GM23338 (cell line): ENCODE measurements at regions not wholly inside any gene's neighbourhood (a gene's known extent, or its start where the extent isn't known, plus 50 kb on each side); places are given as distances from the start of the nearest gene placed in this dataset.

Experiments
- ATAC-seq: fragments of 200-7000 bp; cut with Tn5 transposase; 3 replicates; pipeline ENCODE4 v1.9.1; 2020
- DNase-seq: peaks from one replicate; pipeline ENCODE4 v3.0.0-alpha.2; 2015; ENCODE audit warnings: low spot score
- H2AFZ ChIP-seq: fragments of 200-600 bp; sonication (generic); 2 replicates; pipeline ENCODE4 v1.8.0; 2016; ENCODE audit warnings: antibody characterized with exemption, mild to moderate bottlenecking, moderate library complexity
- H3F3A ChIP-seq: fragments of 200-600 bp; sonication (generic); replicated peaks from 2 replicates; pipeline ENCODE4 v1.8.0; 2017; ENCODE audit warnings: antibody characterized with exemption, mixed run types, low read depth
- H3K27ac ChIP-seq: fragments of 200-600 bp; sonication (generic); 2 replicates; pipeline ENCODE4 v1.6.1; 2016; ENCODE audit warnings: low read depth
- H3K27me3 ChIP-seq: fragments of 200-600 bp; sonication (generic); 2 replicates; pipeline ENCODE4 v1.8.0; 2016; ENCODE audit warnings: mild to moderate bottlenecking, mixed run types, moderate library complexity; ENCODE audit not compliant: insufficient read depth
- H3K36me3 ChIP-seq: fragments of 200-600 bp; sonication (generic); 2 replicates; pipeline ENCODE4 v1.8.0; 2016; ENCODE audit warnings: mild to moderate bottlenecking; ENCODE audit not compliant: insufficient read depth
- H3K4me1 ChIP-seq: fragments of 200-600 bp; sonication (generic); 2 replicates; pipeline ENCODE4 v1.8.0; 2016; ENCODE audit warnings: mild to moderate bottlenecking, moderate library complexity; ENCODE audit not compliant: insufficient read depth
- H3K4me2 ChIP-seq: fragments of 200-600 bp; sonication (generic); 2 replicates; pipeline ENCODE4 v1.7.1; 2017; ENCODE audit warnings: mixed run types
- H3K4me3 ChIP-seq: fragments of 200-600 bp; sonication (generic); 2 replicates; pipeline ENCODE4 v1.6.1; 2016; ENCODE audit warnings: mixed run types
- H3K79me2 ChIP-seq: fragments of 200-600 bp; sonication (generic); replicated peaks from 2 replicates; pipeline ENCODE4 v1.8.0; 2017; ENCODE audit warnings: mild to moderate bottlenecking; ENCODE audit not compliant: insufficient read depth
- H3K9me2 ChIP-seq: fragments of 200-600 bp; sonication (generic); 2 replicates; pipeline ENCODE4 v1.8.0; 2017; ENCODE audit not compliant: insufficient read depth
- H4K20me1 ChIP-seq: fragments of 200-600 bp; sonication (generic); replicated peaks from 2 replicates; pipeline ENCODE4 v1.8.0; 2017; ENCODE audit warnings: mild to moderate bottlenecking; ENCODE audit not compliant: insufficient read depth
- H3K27ac Mint-ChIP-seq: 2 replicates; pipeline ENCODE4 v1.8.0; 2020; ENCODE audit warnings: inconsistent platforms, mild to moderate bottlenecking, moderate library complexity, mixed read lengths
- H3K27me3 Mint-ChIP-seq: 3 replicates; pipeline ENCODE4 v1.8.0; 2022; ENCODE audit warnings: low read depth, mild to moderate bottlenecking, moderate library complexity, mixed read lengths, inconsistent platforms; ENCODE audit not compliant: insufficient read depth, poor library complexity
- H3K36me3 Mint-ChIP-seq: 3 replicates; pipeline ENCODE4 v1.8.0; 2021; ENCODE audit warnings: low read depth, mild to moderate bottlenecking, inconsistent platforms, moderate library complexity, mixed read lengths
- H3K4me1 Mint-ChIP-seq: 3 replicates; pipeline ENCODE4 v1.8.0; 2020; ENCODE audit warnings: mild to moderate bottlenecking, inconsistent platforms, mixed read lengths
- H3K4me3 Mint-ChIP-seq: 3 replicates; pipeline ENCODE4 v1.8.0; 2021; ENCODE audit warnings: moderate library complexity, mild to moderate bottlenecking, inconsistent platforms, mixed read lengths
- H3K9me3 Mint-ChIP-seq: 3 replicates; pipeline ENCODE4 v1.8.0; 2020; ENCODE audit warnings: moderate library complexity, mild to moderate bottlenecking, inconsistent platforms, mixed read lengths
- CREB1 ChIP-seq: fragments of 250-450 bp; sonication (Bioruptor Pico); IDR thresholded peaks from 2 replicates; pipeline ENCODE4 v1.5.0; 2020; ENCODE audit warnings: low read depth, mild to moderate bottlenecking, moderate library complexity
- CTCF ChIP-seq, 2 experiments: fragments of 200-600 bp in 1 of 2; sonication (generic) in 1 of 2; conservative IDR thresholded peaks; 2 replicates each; pipeline versions ENCODE4 v1.5.1 to v1.6.1; 2016 to 2017; ENCODE audit warnings: antibody characterized with exemption in 2 of 2, low read depth in 2 of 2, mild to moderate bottlenecking in 2 of 2, moderate library complexity in 1 of 2
- ETS1 ChIP-seq: IDR thresholded peaks from 2 replicates; pipeline ENCODE4 v1.6.1; 2016; ENCODE audit warnings: antibody characterized with exemption
- EZH2 ChIP-seq: fragments of 200-600 bp; sonication (generic); IDR thresholded peaks from one replicate; pipeline ENCODE4 v1.8.0; 2017; ENCODE audit warnings: antibody characterized with exemption, mild to moderate bottlenecking, low read depth; ENCODE audit not compliant: unreplicated experiment
- EZH2phosphoT487 ChIP-seq: fragments of 200-600 bp; sonication (generic); IDR thresholded peaks from one replicate; pipeline ENCODE4 v1.8.1; 2018; ENCODE audit warnings: antibody characterized with exemption; ENCODE audit not compliant: unreplicated experiment
- JUNB ChIP-seq: IDR thresholded peaks from one replicate; pipeline ENCODE4 v1.6.1; 2016; ENCODE audit warnings: antibody characterized with exemption; ENCODE audit not compliant: unreplicated experiment
- NANOG ChIP-seq: IDR thresholded peaks from 2 replicates; pipeline ENCODE4 v1.6.1; 2016; ENCODE audit warnings: antibody characterized with exemption, borderline replicate concordance
- POLR2AphosphoS5 ChIP-seq: IDR thresholded peaks from 2 replicates; pipeline ENCODE4 v1.6.1; 2016; ENCODE audit warnings: antibody characterized with exemption, low read depth
- STAT1 ChIP-seq: IDR thresholded peaks from one replicate; pipeline ENCODE4 v1.6.1; 2016; ENCODE audit warnings: antibody characterized with exemption; ENCODE audit not compliant: unreplicated experiment
- ZNF114 ChIP-seq: fragments of 250-450 bp; sonication (Bioruptor Pico); IDR thresholded peaks from 2 replicates; pipeline ENCODE4 v1.5.0; 2020; ENCODE audit warnings: mild to moderate bottlenecking, moderate library complexity
- ZNF331 ChIP-seq: fragments of 250-450 bp; sonication (Bioruptor Pico); IDR thresholded peaks from 2 replicates; pipeline ENCODE4 v1.5.0; 2020; ENCODE audit warnings: low read depth, mild to moderate bottlenecking, moderate library complexity
- ZNF462 ChIP-seq: fragments of 250-450 bp; sonication (Bioruptor Pico); IDR thresholded peaks from 2 replicates; pipeline ENCODE4 v1.5.0; 2020; ENCODE audit warnings: mild to moderate bottlenecking, moderate library complexity

GRCh38 chr12:83276904-83277303 lies 590.2 kb downstream of the TMTC2 start:
- no peak overlapping the region for H3K4me3 ChIP-seq
- ATAC-seq (no peak), DNase-seq (no peak)
- no peaks in the 10 kb centered on the region for H4K20me1 ChIP-seq
- H3K79me2 ChIP-seq, result no peaks in the 10 kb centered on the region
- Mint-ChIP-seq H3K9me3 (peaks cover 3% of the 10 kb centered on the region; the same call in 2 of the 3 replicates), H3K27ac (no peak overlapping the region), H3K4me3 (no peak overlapping the region), H3K27me3 (no peaks in the 10 kb centered on the region), H3K36me3 (0 out of 3 replicates have a peak, but pooled peaks cover 3% of the 10 kb centered on the region), H3K4me1 (no peaks in the 10 kb centered on the region)
- H2AFZ ChIP-seq, result no peak overlapping the region
- no peaks in the 10 kb centered on the region for H3F3A ChIP-seq
- H3K4me1 ChIP-seq, result no peaks in the 10 kb centered on the region
- no peak overlapping the region for H3K27ac ChIP-seq
- H3K9me2 ChIP-seq, result no peaks in the 10 kb centered on the region; the same call in 1 of the 2 replicates
- no peaks in the 10 kb centered on the region for H3K36me3 ChIP-seq
- H3K27me3 ChIP-seq, result no peaks in the 10 kb centered on the region
- no peak for TF ChIP-seq POLR2AphosphoS5
- TF ChIP-seq ZNF331 (CRISPR knock-in tag), result no peak
- TF ChIP-seq CREB1 (CRISPR knock-in tag), result no peak
- no peak for TF ChIP-seq EZH2
- TF ChIP-seq ZNF114 (CRISPR knock-in tag), result no peak
- no peak for TF ChIP-seq CTCF (conservative IDR thresholded peaks at IDR 0.05; ENCODE audit: low read depth in 2 of 2)
- no peak for TF ChIP-seq STAT1
- H3K4me2 ChIP-seq, result no peak overlapping the region

DNA sequence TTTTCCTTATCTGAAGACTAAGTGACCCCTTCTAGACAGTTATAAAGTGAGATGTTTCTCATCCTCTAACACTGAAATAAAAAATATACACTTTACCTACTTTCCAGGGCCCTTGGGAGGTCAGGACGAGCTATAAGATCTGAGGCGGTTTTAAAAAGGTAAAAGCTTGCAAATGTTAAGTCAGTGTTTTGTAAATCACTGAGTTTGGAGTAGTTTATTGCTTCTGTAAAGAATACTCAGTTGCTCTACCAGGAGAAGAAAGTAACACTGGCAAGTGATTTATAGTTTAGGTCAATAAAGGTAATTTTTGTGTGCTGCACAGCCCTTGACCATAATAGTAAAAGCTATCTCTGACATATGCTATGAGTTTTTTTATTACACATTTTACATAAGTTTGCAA lies 584.5 kb downstream of the TMTC2 start:
- Histone ChIP-seq H3K36me3 (no peaks in the 10 kb centered on the region), H3K9me2 (no peaks in the 10 kb centered on the region), H3K79me2 (no peaks in the 10 kb centered on the region), H3K4me1 (no peaks in the 10 kb centered on the region), H3K27me3 (no peaks in the 10 kb centered on the region), H2AFZ (no peak overlapping the region), H3K27ac (no peak overlapping the region), H3F3A (no peaks in the 10 kb centered on the region), H3K4me3 (no peak overlapping the region), H4K20me1 (no peaks in the 10 kb centered on the region), H3K4me2 (no peak overlapping the region)
- H3K4me1 Mint-ChIP-seq, result no peaks in the 10 kb centered on the region
- H3K27ac Mint-ChIP-seq, result no peak overlapping the region
- no peak overlapping the region for H3K4me3 Mint-ChIP-seq
- H3K27me3 Mint-ChIP-seq, result no peaks in the 10 kb centered on the region
- peaks cover 23% of the 10 kb centered on the region for H3K9me3 Mint-ChIP-seq
- DNase-seq (no peak), ATAC-seq (no peak)
- 0 out of 3 replicates have a peak, but pooled peaks cover 3% of the 10 kb centered on the region for H3K36me3 Mint-ChIP-seq
- TF ChIP-seq POLR2AphosphoS5 (no peak), ETS1 (no peak), EZH2phosphoT487 (no peak), CREB1 (CRISPR knock-in tag) (no peak), EZH2 (no peak), NANOG (no peak), ZNF462 (CRISPR knock-in tag) (no peak), JUNB (no peak), ZNF331 (CRISPR knock-in tag) (no peak)
